HS-5 (cell line): ENCODE measurements at regions not wholly inside any gene's neighbourhood (a gene's known extent, or its start where the extent isn't known, plus 50 kb on each side); places are given as distances from the start of the nearest gene placed in this dataset.
A peak's percentile ranks its signal among the peaks of the same experiment; 100 is the strongest.

Source experiments
- DNase-seq: peaks from one replicate; pipeline ENCODE4 v3.0.0-alpha.2; 2012; ENCODE audit warnings: low read depth

DNA sequence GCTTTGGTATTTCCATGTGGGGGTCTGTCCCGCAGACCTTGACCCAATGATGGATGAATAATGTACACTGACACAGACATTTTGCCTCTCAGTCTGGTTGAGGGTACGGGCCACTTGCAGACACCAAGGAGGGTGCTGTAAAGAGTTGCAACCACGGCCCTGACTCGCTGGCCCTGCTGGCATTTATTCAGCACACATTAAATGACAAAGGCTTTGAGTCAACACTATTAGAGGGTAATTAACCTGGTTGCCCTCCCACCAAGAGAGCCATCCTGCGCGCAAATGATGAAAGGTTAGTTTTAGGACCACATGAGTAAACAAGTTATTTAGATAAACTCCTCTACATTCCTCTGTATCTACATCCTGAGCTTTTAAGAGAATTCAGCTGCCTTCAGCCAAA, 308.9 kb upstream of the MMS22L start:
- no peak for DNase-seq

DNA sequence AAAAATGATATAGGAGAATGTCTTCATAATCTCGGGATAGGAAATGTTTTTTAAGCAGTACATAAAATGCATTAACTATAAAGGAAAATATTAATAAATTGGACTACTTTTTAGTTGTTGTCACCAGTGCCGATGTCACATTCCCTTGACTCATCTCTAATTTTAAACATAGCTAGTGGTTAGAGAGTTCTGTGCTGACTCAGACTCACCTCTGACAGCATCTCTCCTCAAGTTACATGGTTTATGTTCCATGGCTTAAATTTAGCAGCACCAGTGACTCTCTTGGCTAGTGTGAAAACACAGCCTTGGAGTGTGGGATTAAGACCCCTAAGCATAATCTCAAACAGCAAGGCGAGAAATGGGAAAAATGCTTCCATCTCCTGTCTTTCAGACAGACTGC, 311.8 kb upstream of the MMS22L start:
- peak; percentile 37 for DNase-seq

GRCh38 chr6:97621111-97621510, 338.1 kb upstream of the MMS22L start:
- DNase-seq = no peak

GRCh38 chr6:97626671-97627441, 343.8 kb upstream of the MMS22L start:
- DNase-seq = peak; percentile 16

DNA sequence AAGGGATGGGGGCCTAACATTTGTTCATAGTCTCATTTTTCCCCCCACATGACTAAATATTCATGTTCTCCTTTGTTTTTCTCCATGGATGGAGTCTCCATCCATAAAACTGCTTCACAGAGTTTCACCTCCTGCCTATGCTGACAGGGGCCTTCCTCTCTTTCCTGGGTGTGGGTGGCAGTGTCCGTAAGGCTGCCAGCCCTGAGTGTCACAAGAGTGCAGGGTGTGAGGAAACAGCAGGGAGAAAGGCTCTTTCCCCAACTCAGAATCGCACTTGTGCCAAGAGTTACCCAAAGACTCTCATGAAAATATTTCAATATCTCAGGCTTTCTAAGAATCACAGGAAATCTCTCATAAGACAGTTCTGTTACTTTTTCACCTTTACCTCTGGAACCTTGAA, 346.2 kb upstream of the MMS22L start:
- DNase-seq = no peak

GRCh38 chr6:97630604-97631003, 347.6 kb upstream of the MMS22L start:
- peak; percentile 56 for DNase-seq

GRCh38 chr6:97632341-97632740, 349.3 kb upstream of the MMS22L start:
- DNase-seq = no peak

DNA sequence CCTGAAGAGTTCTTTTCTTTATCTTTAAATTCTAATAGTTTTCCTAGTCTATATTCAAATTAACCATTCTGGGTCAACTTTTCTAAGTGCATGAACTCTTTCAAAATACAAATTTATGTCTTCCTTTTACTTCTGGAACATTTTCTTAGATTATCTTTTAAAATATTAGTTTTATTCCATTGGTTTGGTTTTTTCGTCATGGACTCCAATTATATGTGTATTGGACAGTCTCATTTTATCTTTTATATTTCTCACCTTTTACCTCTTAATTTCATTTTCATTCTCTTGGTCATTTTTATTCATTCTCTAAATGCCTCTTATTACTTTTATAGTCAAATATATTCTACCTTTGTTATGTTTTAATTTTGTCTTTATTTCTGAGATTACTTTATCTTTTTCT, 356.7 kb upstream of the MMS22L start:
- no peak for DNase-seq

- no peak for DNase-seq
Measured at GRCh38 chr6:97644353-97644752, 361.3 kb upstream of the MMS22L start.

GRCh38 chr6:97645757-97646156, 362.7 kb upstream of the MMS22L start:
- DNase-seq = no peak

DNA sequence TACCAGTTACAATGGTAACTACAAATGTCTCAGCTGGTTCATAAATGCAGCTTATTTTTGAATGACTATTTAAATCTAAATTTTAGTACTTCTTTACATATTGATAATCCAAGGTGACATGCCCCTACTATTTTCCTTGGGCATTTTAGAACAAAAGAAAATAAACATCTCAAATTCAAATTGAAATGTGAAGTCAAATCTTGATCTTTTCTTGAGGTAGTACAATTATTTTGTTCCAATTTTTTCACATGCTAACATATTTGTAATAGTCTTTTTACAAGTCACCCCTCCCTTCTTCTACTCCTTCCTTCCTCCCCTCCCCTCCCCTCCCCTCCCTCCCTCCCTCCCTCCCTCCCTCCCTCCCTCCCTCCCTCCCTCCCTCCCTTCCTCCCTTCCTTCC, 370.1 kb upstream of the MMS22L start:
- DNase-seq = no peak

GRCh38 chr6:97653517-97653916, 370.5 kb upstream of the MMS22L start:
- DNase-seq = no peak

DNA sequence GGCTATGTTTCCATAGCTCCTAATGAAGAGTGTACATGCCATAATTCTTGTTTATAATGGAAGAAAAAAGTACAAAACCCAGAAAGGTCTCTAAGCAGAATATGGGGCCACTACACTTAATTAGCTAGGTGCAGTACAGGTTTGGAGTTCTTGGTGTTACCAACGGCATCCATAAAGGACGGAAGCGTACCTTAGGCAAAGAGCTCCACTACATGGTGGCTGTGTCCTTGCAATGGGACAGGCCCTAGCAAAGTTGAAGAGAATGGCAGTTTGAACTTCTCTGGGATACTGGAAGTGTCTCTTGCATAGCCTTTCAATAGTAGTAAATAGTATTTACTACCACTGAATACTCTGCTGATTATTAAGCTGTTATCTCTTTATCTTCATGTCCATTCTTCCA, 371.7 kb upstream of the MMS22L start:
- DNase-seq = no peak

DNA sequence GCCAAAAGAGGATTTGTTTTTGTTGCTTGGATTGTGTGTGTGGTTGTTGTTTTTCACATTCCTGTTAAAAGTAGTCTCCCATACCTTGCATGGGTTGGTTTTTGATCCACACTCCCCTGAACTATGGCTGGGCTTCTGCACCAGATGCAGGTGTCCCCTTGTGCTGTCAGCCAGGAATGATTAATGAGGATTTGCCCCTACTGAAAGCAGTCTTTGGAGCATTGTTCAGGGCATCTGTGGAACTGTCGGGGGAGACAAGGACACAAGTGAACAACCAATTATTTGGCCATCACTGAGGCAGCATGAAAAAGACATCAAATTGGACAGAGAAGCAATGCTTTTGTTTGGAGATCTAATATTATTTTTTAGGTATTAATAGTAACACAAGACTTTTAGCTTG, 373.2 kb upstream of the MMS22L start:
- DNase-seq = no peak

- DNase-seq = no peak
Measured at GRCh38 chr6:97656706-97657350, 373.8 kb upstream of the MMS22L start.

GRCh38 chr6:97658090-97658489, 375.1 kb upstream of the MMS22L start:
- no peak for DNase-seq

GRCh38 chr6:97663252-97663651, 380.2 kb upstream of the MMS22L start:
- no peak for DNase-seq

DNA sequence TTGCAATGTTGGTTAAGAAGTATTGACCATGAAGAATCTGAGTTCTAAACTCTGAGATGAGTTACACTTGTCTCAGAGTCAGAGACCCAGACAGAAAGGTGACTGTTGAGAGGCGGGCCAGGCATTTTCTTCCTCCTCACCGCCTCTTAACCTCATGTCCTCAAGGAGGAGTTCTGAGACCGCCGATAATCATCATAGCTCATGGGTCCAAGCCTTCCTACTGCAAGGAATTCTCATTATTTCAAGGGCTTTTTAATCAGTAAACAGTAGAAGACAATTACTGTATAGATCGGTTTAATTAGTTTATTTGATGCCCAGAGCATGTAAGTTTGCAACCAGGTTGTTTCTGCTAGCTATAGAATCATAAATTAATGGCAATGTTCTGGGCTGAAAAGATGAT, 382.4 kb upstream of the MMS22L start:
- no peak for DNase-seq

DNA sequence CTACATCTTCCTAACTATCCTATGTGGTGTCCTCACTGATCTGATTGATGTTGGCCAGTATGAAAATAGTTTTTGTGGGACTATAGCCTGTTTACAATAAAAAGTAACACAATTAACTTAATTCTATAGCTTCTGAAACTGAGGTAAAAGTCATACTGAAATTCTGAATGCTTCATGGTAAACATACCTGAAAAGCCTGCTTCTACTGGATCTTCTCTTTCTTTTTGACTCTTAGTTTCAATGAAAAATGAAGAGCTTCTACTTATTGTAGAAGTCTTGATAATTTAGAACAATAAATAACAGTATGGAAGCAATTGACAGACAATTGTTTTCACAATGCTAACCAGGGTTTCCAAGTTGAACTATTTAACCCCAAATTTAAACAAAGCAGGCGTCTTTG, 383.9 kb upstream of the MMS22L start:
- no peak for DNase-seq

- DNase-seq = no peak
Measured at GRCh38 chr6:97668716-97669115, 385.7 kb upstream of the MMS22L start.

GRCh38 chr6:97669191-97670031, 386.4 kb upstream of the MMS22L start:
- no peak for DNase-seq

- no peak for DNase-seq
Measured at GRCh38 chr6:97674802-97675201, 391.8 kb upstream of the MMS22L start.

DNA sequence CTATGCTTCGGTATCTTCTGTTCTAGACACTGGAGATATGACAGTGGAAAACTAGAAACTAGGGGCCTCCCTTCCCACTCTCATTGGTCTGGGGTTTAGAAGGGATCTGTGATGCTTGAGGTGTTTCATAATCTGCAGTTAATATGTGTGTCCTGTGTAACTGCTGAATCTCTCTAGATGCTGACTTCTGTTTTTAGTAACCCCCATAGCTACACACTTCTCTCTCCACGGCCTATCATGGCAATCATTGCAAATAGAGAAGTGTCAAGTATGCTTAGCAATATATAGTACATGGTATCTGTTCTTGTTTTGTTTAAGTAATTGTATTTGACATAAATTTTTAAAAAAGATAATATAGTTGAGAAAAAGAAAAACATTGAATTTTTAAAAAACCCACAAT, 394.6 kb upstream of the MMS22L start:
- no peak for DNase-seq
